Neural progenitor cell (in vitro differentiated cells): ENCODE measurements at regions not wholly inside any gene's neighbourhood (a gene's known extent, or its start where the extent isn't known, plus 50 kb on each side); places are given as distances from the start of the nearest gene placed in this dataset.

Experiments used
- DNase-seq: peaks from one replicate; pipeline ENCODE4 v3.0.0-alpha.2; 2016; ENCODE audit warnings: low spot score
- H2AFZ ChIP-seq: fragments of 200-600 bp; sonication (generic); replicated peaks from 2 replicates; pipeline ENCODE4 v1.6.1; 2016; ENCODE audit warnings: antibody characterized with exemption
- H3F3A ChIP-seq: fragments of 200-600 bp; sonication (generic); 2 replicates; pipeline ENCODE4 v1.6.1; 2016; ENCODE audit warnings: antibody characterized with exemption, low read depth
- H3K27ac ChIP-seq: fragments of 200-600 bp; sonication (generic); 2 replicates; pipeline ENCODE4 v1.5.1; 2016; ENCODE audit warnings: mild to moderate bottlenecking
- H3K27me3 ChIP-seq: fragments of 200-600 bp; sonication (generic); 2 replicates; pipeline ENCODE4 v1.6.1; 2016; ENCODE audit warnings: mild to moderate bottlenecking, moderate library complexity
- H3K36me3 ChIP-seq: fragments of 200-600 bp; sonication (generic); 2 replicates; pipeline ENCODE4 v1.5.1; 2016
- H3K4me1 ChIP-seq: fragments of 200-600 bp; sonication (generic); 2 replicates; pipeline ENCODE4 v1.6.1; 2016; ENCODE audit warnings: mixed run types
- H3K4me2 ChIP-seq: fragments of 200-600 bp; sonication (generic); 2 replicates; pipeline ENCODE4 v1.6.1; 2016
- H3K4me3 ChIP-seq: fragments of 200-600 bp; sonication (generic); 2 replicates; pipeline ENCODE4 v1.5.1; 2016
- H3K79me2 ChIP-seq: fragments of 200-600 bp; sonication (generic); 2 replicates; pipeline ENCODE4 v1.6.1; 2016; ENCODE audit warnings: low read depth
- H3K9ac ChIP-seq: fragments of 200-600 bp; sonication (generic); 2 replicates; pipeline ENCODE4 v1.6.1; 2016
- H3K9me3 ChIP-seq: fragments of 200-600 bp; sonication (generic); 2 replicates; pipeline ENCODE4 v1.5.1; 2016; ENCODE audit warnings: low read depth
- H4K20me1 ChIP-seq: fragments of 200-600 bp; sonication (generic); 2 replicates; pipeline ENCODE4 v1.6.1; 2016; ENCODE audit warnings: low read depth
- H3K27ac Mint-ChIP-seq: 3 replicates; pipeline ENCODE4 v1.8.0; 2021; ENCODE audit warnings: mixed read lengths
- H3K27me3 Mint-ChIP-seq: 2 replicates; pipeline ENCODE4 v1.8.0; 2022; ENCODE audit warnings: low read depth, mild to moderate bottlenecking, inconsistent platforms, moderate library complexity, mixed read lengths; ENCODE audit not compliant: insufficient read depth
- H3K36me3 Mint-ChIP-seq: 3 replicates; pipeline ENCODE4 v1.8.0; 2021; ENCODE audit warnings: mixed read lengths
- H3K4me1 Mint-ChIP-seq: 3 replicates; pipeline ENCODE4 v1.8.0; 2021; ENCODE audit warnings: mixed read lengths
- H3K4me3 Mint-ChIP-seq: 3 replicates; pipeline ENCODE4 v1.8.0; 2021; ENCODE audit warnings: mild to moderate bottlenecking, moderate library complexity, mixed read lengths
- H3K9me3 Mint-ChIP-seq: 3 replicates; pipeline ENCODE4 v1.8.0; 2020; ENCODE audit warnings: mixed read lengths
- EZH2 ChIP-seq: fragments of 200-600 bp; sonication (generic); IDR thresholded peaks from 2 replicates; pipeline ENCODE4 v1.6.1; 2017; ENCODE audit warnings: antibody characterized with exemption, mild to moderate bottlenecking, moderate library complexity
- EZH2phosphoT487 ChIP-seq: fragments of 200-600 bp; sonication (generic); IDR thresholded peaks from 2 replicates; pipeline ENCODE4 v1.6.1; 2017; ENCODE audit warnings: antibody characterized with exemption
- TF ChIP-seq, protein P1 (sequence below): fragments of 200-600 bp; sonication (generic); IDR thresholded peaks from 2 replicates; pipeline ENCODE4 v1.5.1; 2017; ENCODE audit warnings: antibody characterized with exemption, mild to moderate bottlenecking

DNA sequence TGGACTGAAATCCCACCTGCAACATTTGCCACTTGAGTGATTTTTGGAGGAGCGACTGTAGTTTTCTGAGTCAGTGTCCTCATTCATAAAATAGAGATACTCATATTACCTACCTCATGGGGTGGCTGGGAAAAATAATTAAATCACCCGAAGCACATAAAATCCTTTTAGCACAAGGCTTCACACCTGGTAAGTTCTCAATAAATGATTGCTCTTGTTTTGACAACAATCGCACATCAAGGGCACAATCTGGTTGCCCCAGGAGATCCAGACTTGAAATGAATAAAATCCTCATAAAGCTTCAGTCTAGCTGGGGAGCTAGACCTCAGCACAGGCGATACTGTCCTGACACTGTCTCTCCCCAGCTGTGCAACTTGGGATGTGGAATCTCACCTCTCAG, 76.0 kb upstream of the CCDC60 start:
- Histone ChIP-seq H3K9me3 (no peaks in the 10 kb centered on the region), H3K4me2 (no peak overlapping the region), H3K4me3 (no peak overlapping the region), H3K4me1 (peaks cover 8% of the 10 kb centered on the region), H4K20me1 (no peaks in the 10 kb centered on the region), H2AFZ (no peak overlapping the region), H3K27me3 (no peaks in the 10 kb centered on the region), H3K27ac (no peak overlapping the region), H3F3A (peaks cover 12% of the 10 kb centered on the region), H3K9ac (no peak overlapping the region), H3K79me2 (no peaks in the 10 kb centered on the region), H3K36me3 (no peaks in the 10 kb centered on the region)
- peaks cover 26% of the 10 kb centered on the region for H3K4me1 Mint-ChIP-seq
- peaks cover 10% of the 10 kb centered on the region for H3K9me3 Mint-ChIP-seq
- H3K27ac Mint-ChIP-seq = peak overlapping the region; percentile 58
- no peak for DNase-seq
- TF ChIP-seq EZH2phosphoT487 (no peak), EZH2 (no peak)
- TF ChIP-seq, protein P1, sequence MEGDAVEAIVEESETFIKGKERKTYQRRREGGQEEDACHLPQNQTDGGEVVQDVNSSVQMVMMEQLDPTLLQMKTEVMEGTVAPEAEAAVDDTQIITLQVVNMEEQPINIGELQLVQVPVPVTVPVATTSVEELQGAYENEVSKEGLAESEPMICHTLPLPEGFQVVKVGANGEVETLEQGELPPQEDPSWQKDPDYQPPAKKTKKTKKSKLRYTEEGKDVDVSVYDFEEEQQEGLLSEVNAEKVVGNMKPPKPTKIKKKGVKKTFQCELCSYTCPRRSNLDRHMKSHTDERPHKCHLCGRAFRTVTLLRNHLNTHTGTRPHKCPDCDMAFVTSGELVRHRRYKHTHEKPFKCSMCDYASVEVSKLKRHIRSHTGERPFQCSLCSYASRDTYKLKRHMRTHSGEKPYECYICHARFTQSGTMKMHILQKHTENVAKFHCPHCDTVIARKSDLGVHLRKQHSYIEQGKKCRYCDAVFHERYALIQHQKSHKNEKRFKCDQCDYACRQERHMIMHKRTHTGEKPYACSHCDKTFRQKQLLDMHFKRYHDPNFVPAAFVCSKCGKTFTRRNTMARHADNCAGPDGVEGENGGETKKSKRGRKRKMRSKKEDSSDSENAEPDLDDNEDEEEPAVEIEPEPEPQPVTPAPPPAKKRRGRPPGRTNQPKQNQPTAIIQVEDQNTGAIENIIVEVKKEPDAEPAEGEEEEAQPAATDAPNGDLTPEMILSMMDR = no peak
- H3K4me3 Mint-ChIP-seq = no peak overlapping the region
- no peaks in the 10 kb centered on the region for H3K27me3 Mint-ChIP-seq
- H3K36me3 Mint-ChIP-seq = no peaks in the 10 kb centered on the region

DNA sequence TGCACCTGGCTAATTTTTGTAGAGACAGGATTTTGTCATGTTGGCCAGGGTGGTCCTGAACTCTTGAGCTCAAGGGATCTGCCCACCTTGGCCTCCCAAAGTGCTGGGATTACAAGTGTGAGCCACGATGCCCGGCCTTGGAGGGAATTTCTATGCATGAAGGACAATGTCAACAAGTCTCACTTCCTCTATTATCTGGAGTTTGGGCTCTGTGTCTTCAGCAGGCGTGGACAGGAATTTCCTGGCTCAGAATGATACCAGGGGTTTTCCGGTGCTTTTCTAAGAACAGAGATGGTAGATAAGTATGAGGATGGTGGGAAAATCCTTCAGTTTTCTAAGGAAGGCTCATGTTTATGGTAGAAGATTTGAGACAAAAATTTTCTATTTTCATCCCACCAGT, 75.0 kb upstream of the CCDC60 start:
- Histone ChIP-seq H4K20me1 (no peaks in the 10 kb centered on the region), H3K4me2 (no peak overlapping the region), H3K9me3 (no peaks in the 10 kb centered on the region), H3K79me2 (no peaks in the 10 kb centered on the region), H3K4me1 (peaks cover 12% of the 10 kb centered on the region), H3F3A (peaks cover 17% of the 10 kb centered on the region), H3K27me3 (no peaks in the 10 kb centered on the region), H3K4me3 (no peak overlapping the region), H3K36me3 (no peaks in the 10 kb centered on the region), H3K27ac (no peak overlapping the region), H3K9ac (no peak overlapping the region), H2AFZ (no peak overlapping the region)
- DNase-seq = no peak
- H3K4me3 Mint-ChIP-seq = no peak overlapping the region
- no peak for TF ChIP-seq EZH2
- TF ChIP-seq, protein P1 = no peak
- no peak for TF ChIP-seq EZH2phosphoT487
- peaks cover 11% of the 10 kb centered on the region for H3K9me3 Mint-ChIP-seq
- H3K27ac Mint-ChIP-seq = no peak overlapping the region
- H3K4me1 Mint-ChIP-seq = peaks cover 28% of the 10 kb centered on the region
- no peaks in the 10 kb centered on the region for H3K27me3 Mint-ChIP-seq
- no peaks in the 10 kb centered on the region for H3K36me3 Mint-ChIP-seq

DNA sequence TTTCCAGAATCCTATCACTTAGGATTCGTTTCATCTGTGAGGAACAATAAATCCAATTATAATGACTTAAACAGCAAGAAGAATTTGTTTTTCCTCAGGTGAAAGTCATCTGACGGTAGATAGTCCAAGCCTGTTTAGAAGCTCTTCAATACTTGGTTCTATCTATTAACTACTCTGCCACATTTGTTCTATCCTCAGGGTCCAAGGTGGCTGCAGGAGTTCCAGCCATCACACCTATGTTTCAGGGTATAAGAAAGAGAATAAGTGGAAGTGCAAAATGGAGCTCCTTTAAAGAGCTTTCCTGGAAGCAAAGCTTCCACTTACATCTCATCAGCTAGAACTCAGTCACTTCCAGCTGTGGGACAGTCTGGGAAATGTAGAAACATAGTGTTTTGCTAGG, 72.1 kb upstream of the CCDC60 start:
- H3K4me1 ChIP-seq = peaks cover 12% of the 10 kb centered on the region
- DNase-seq = no peak
- H3F3A ChIP-seq = peaks cover 17% of the 10 kb centered on the region
- Mint-ChIP-seq H3K4me3 (no peak overlapping the region), H3K4me1 (peaks cover 28% of the 10 kb centered on the region), H3K27me3 (peaks cover 6% of the 10 kb centered on the region), H3K36me3 (no peaks in the 10 kb centered on the region), H3K27ac (no peak overlapping the region), H3K9me3 (peaks cover 17% of the 10 kb centered on the region)
- H4K20me1 ChIP-seq = no peaks in the 10 kb centered on the region
- no peak overlapping the region for H3K4me3 ChIP-seq
- H3K9ac ChIP-seq = no peak overlapping the region
- no peaks in the 10 kb centered on the region for H3K9me3 ChIP-seq
- TF ChIP-seq, protein P1 = no peak
- no peak for TF ChIP-seq EZH2phosphoT487
- TF ChIP-seq EZH2 = no peak
- H3K27me3 ChIP-seq = no peaks in the 10 kb centered on the region
- no peaks in the 10 kb centered on the region for H3K79me2 ChIP-seq
- H3K27ac ChIP-seq = no peak overlapping the region
- H3K4me2 ChIP-seq = no peak overlapping the region
- no peaks in the 10 kb centered on the region for H3K36me3 ChIP-seq
- no peak overlapping the region for H2AFZ ChIP-seq

DNA sequence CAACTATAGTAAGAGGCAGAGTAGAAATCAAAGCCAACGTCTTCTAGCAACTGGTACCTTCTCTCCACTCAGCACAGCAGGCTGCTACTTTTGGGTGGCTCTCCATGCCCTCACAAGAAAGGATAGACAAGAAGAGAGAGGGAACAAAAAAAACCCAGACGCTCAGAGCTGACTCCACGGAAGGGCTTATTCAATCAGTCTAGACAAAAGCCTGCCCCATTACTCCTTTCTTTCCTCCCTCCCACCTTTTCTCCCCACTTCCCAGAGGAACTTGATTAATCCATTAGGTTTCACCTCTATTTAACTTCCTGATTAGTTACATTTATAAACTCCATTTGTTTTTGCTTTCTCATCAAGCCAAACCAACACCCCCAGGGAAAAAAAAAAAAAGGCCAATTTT, 71.1 kb upstream of the CCDC60 start:
- Histone ChIP-seq H3K9me3 (no peaks in the 10 kb centered on the region), H3K79me2 (no peaks in the 10 kb centered on the region), H3K4me2 (peak overlapping the region; percentile 64), H3K9ac (no peak overlapping the region), H3K27ac (no peak overlapping the region), H4K20me1 (no peaks in the 10 kb centered on the region), H2AFZ (no peak overlapping the region), H3K27me3 (no peaks in the 10 kb centered on the region), H3K4me3 (no peak overlapping the region), H3K4me1 (peaks cover 12% of the 10 kb centered on the region), H3K36me3 (no peaks in the 10 kb centered on the region), H3F3A (peaks cover 17% of the 10 kb centered on the region)
- Mint-ChIP-seq H3K4me1 (peaks cover 20% of the 10 kb centered on the region), H3K36me3 (no peaks in the 10 kb centered on the region), H3K9me3 (peaks cover 19% of the 10 kb centered on the region), H3K27ac (no peak overlapping the region), H3K27me3 (peaks cover 6% of the 10 kb centered on the region), H3K4me3 (no peak overlapping the region)
- DNase-seq = peak; percentile 63
- no peak for TF ChIP-seq EZH2
- TF ChIP-seq EZH2phosphoT487 = no peak
- TF ChIP-seq, protein P1 = no peak
